CMK (cell line): ENCODE measurements at regions not wholly inside any gene's neighbourhood (a gene's known extent, or its start where the extent isn't known, plus 50 kb on each side); places are given as distances from the start of the nearest gene placed in this dataset.
"Not testable (repeated sequence)": the region's sequence is repeated elsewhere in the genome, so short reads cannot be mapped to it uniquely, and the experiment has no call there.

Experiments used
- DNase-seq: peaks from one replicate; pipeline ENCODE4 v3.0.0-alpha.2; 2010; ENCODE audit warnings: low read depth

DNA sequence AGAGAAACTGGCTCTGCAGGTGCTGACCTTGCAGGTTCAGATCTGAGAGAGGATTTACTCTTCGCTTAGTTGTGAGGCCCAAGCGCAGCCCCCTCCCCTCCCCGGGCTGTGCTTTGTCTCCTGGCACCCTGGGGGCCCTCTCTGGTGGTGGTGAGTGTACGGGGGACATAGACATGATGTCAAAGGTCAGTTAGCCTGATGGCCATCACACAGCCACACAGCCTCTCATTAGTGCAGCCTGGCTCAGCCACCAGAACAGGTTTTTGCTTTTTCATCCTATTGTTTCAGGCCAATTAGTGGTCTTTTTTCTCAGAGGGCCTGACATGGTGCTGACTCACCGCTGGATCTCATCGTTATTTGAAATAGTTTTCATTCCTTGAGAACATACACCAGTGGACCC lies 437.9 kb downstream of the AACS start:
- DNase-seq = no peak

- DNase-seq = no peak
Observed at GRCh38 chr12:125509195-125509594, 444.0 kb downstream of the AACS start.

- no peak for DNase-seq
Observed at GRCh38 chr12:125512541-125513298, 447.5 kb downstream of the AACS start.

GRCh38 chr12:125515887-125516286 lies 450.7 kb downstream of the AACS start:
- DNase-seq = no peak

GRCh38 chr12:125518074-125518473 lies 452.8 kb downstream of the AACS start:
- no peak for DNase-seq

DNA sequence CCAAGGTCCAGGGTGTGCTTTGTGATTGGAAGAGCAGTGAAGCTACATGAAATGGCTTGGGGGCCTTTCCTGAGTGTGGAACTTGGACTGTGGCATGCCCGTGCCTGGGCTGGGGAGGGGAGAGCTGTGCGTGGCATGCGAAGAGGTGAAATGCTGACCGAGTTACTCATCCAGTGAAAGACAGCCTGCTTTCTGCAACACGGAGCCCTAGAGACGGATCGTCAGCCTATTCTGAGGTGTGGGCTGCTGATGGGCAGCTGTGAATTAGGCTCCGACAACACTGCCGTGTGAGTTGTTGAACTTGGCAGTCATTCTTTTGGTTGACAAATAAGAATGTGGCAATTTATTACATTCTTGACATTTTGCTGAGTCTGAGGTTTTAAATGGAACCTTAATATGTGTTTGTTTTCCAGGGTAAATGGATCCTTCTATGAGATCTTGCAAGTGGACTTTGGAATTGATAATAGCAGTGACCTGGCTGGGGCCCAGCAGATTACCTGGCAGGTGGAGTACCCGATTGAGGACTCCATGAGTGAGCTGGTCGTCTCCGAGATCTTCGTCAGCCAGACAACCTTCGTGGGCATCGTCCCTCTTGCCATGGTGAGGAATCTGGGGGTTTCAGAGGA lies 453.9 kb downstream of the AACS start:
- DNase-seq = no peak

DNA sequence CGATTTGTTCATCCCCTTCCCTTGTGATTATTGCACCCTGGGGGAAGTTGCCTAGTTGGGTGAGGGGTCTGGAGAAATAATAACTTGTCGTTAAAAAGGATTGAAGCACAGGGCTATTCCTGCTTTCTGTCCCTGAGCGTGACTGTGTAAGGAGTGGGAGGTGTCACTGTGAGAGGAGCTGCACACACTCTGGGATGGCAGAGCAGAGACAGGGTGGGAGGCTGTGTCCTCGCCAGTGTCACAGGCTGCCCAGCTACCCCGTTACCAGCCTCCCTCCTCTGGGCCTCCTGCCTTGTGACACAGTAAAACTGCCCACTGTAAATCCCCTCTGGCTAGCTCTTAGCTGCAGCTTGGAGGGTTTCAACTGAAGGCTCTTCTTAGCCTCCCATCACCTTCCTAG lies 460.6 kb downstream of the AACS start:
- no peak for DNase-seq

DNA sequence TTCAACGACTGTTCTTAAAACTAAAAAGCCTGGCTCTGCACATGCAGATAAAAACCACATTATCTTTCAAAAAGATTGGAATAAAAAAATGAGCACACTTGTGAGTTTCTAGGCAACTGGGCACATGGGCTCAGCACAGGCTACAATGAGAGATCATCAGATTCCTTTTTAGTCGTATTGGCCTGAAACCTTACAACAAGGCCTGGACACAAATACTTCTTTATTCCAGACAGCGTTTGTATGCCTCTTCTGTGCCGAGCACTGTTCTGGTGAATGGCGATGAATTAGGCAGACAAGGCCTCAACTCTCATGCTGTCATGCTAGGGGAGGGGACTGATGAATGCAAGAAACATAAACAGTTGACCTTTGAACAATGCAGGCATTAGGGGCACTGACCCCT lies 463.0 kb downstream of the AACS start:
- no peak for DNase-seq

DNA sequence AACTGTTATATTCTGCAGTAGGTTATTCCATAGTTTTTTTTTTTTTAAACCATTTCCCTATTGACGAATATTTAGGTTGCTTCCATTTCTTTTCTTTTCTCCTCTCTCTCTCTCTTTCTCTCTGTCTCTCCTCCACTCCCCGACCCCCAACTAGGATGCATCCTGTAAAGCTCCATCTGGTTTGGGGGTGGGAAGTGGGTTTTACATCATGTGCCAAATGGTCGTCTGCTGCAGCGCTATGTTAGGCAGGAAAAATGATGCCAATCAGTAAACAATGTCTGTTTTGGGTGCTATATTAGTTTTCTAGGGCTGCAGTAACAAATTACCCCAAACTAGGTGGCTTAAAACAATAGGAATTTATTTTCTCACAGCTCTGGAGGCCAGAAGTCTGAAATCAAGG lies 465.0 kb downstream of the AACS start:
- DNase-seq = no peak

DNA sequence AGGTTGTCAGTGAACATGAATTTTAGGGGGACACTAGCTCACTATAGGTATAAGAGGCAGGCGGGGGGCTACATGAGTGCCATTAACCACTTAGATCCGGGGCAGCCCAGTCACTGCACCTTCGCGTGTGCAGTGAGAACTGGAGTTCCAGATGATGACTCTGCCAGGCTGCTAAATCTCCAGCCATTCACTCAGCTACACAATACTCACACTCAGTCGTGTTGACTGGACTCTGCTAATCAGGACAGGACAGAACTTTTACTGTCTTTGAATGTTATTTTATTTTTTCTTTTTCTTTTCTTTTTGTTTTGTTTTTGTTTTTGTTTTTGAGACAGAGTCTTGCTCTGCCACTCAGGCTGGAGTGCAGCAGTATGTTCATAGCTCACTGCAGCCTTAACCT lies 465.6 kb downstream of the AACS start:
- no peak for DNase-seq

DNA sequence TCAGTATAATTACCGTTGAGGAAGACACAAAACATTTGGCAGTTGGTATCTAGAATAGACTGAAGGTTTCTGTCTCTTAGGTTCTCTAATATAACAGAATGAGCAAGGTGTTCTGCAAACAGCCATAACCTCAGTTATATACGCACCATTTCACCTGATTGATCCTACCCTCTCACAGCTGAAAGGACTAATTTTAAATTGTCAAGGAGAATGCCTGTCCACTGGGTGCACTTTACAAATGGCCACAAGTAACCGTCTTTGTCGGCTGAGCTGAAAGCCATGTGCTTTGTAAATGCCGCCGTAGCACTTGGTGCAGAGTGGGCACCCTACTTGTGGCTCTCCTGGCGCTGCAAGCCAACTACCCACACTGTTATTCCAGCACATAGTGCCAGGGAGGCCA lies 466.3 kb downstream of the AACS start:
- no peak for DNase-seq

DNA sequence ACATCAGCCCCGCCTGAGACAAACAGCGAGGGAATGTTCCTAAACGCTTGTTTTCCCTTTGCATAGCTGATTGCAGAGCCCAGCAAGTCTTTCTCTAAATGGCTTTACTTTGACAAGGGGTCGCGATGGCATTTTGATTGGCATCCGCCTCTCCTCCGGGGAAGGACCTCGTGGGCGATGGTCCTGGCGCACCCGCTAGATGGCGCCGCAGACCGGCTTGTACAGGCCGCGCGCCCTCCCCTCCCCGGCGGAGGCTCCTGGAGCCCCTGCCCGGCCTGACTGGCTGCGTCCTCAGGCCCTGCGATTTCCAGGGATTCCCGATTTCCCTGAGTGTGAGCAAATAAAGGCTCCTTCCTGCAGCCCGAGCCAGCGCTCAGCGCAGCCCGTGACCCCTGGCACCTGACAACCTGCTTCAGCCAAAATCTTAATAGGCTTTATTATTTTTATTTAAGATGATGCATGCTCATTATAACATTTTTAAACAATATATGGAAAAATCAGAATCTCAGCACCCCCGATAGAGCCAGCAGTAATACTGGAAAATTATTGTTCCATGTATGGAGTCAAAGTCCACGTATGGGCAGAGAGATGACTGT lies 468.3 kb downstream of the AACS start:
- DNase-seq = no peak

GRCh38 chr12:125538401-125539199 lies 473.4 kb downstream of the AACS start:
- no peak for DNase-seq

- no peak for DNase-seq
Observed at GRCh38 chr12:125540580-125541204, 475.5 kb downstream of the AACS start.

DNA sequence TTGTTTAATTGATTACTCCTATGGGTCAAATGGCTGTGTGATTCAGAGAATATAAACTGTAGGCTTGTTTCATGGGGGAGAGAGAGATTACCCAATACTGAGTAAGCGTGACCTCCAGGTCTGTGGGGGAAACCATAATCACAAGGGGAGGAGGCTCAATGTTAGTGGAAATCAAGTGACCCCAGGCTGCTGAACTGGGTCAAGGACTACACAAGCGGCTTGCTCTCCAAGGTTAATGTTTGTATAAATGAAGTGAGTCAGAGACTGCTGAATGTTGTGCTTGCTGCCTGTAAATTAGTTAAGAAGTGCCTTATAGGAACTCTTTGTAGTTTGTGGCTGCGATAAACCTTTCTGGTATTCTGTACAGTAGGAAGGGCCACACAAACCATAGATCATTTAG lies 479.7 kb downstream of the AACS start:
- DNase-seq = no peak

GRCh38 chr12:125549171-125549570 lies 483.9 kb downstream of the AACS start:
- no peak for DNase-seq

- DNase-seq = no peak
Observed at GRCh38 chr12:125549836-125550235, 484.6 kb downstream of the AACS start.

GRCh38 chr12:125552295-125552694 lies 487.1 kb downstream of the AACS start:
- DNase-seq = no peak

- not testable (repeated sequence) for DNase-seq
Observed at GRCh38 chr12:125561008-125561407, 495.8 kb downstream of the AACS start.

DNA sequence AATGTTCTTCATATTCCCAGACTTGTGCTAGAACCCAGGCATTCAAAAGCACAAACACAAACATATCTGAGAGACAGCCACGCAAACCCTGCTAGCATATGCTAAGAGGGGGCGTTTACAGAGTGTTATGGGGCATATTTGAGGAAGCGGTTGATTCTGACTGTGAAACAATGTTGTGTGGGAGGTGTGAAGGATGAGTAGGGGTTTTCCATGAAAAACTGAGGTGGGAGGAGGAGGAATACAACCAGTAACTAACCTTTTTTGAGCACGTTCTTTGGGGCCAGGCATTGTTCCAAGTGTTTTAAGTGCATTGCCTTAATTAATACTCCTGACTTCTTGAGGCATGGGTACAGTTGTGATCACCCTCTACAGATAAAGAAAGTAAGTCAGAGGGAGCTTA lies 499.5 kb downstream of the AACS start:
- no peak for DNase-seq

DNA sequence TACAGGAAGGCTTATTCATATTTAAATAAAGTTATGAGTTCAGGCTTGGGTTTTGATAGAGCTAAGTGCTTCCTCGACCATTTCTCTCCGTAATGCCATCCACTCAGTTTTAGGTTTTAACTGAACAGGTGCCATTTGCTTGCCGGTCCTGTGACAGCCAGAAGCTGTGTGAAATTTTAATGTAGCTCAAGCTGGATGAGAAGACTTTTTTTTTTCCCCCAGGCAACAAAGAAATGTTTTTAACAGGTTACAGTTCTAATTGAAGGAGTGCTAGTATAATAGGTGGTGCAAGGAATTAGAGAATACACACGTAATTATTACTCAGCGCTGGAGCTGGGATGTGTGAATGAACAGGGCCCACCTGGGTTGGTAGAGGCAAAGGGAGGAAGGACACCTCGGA lies 502.3 kb downstream of the AACS start:
- DNase-seq = no peak

GRCh38 chr12:125568306-125568705 lies 503.1 kb downstream of the AACS start:
- DNase-seq = no peak
